ENCODE measurements at regions not wholly inside any gene's neighbourhood (a gene's known extent, or its start where the extent isn't known, plus 50 kb on each side); places are given as distances from the start of the nearest gene placed in this dataset.

DNA sequence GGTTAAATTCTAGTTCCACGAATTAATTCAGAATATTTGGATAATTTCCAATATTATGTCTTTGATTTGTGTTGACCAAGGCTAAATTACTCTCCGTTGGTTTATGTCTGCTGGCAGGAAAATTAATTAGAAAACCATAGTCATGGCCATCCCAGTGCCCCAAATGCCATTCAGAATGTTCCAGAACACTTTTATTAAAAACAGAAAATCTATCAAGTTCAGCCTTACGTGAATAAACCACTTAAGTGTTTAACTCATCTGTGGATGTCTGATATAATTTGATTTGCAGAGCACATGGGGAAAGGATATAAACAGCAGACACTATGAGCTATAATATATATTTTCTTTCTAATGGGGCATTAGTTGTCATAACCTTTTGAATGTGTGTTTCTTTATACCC lies 480.7 kb downstream of the MRPL39 start:
- DNase-seq, result no peak

DNA sequence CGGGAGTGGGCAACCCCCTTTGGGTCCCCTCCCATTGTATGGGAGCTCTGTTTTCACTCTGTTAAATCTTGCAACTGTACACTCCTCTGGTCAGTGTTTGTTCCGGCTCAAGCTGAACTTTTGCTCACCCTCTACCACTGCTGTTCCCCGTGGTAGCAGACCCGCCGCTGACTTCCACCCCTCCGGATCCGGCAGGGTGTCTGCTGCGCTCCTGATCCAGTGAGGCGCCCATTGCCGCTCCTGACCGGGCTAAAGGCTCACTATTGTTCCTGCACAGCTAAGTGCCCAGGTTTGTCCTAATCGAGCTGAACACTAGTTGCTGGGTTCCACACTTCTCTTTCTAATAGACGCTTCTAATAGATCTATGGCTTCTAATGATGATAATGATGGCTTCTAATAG lies 488.6 kb downstream of the MRPL39 start:
- no peak for DNase-seq

DNA sequence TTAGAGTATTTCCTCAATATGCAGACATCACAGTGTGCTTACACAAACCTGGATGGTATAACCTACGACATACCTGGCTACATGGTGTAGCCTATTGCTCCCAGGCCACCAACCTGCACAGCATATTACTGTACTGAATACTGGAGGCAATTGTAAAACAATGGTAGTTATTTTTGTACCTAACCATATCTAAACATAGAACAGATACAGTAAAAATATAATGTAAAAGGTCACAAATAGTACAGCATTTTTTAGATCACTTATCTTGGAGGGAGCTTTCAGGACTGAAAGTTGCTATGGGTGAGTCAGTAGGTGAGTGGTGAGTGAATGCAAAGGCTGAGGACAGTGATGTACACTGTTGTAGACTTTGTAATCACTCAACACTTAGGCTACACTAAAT lies 492.3 kb downstream of the MRPL39 start:
- no peak for DNase-seq

DNA sequence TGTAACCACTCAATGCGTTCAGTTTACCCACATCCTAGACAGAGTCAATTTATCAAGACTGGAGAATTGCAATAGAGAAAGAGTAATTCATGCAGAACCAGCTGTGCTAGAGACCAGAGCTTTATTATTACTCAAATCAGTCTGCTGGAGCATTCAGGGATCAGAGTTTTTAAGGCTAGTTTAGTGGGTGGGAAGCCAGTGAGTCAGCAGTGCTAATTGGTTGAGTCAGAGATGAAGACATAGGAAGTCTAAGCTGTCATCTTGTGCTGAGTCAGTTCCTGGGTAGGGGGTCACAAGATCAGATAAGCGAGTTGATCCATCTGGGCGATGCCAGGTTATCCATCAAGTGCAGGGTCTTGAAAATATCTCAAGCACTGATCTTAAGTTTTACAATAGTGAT lies 499.6 kb downstream of the MRPL39 start:
- DNase-seq, result no peak

DNA sequence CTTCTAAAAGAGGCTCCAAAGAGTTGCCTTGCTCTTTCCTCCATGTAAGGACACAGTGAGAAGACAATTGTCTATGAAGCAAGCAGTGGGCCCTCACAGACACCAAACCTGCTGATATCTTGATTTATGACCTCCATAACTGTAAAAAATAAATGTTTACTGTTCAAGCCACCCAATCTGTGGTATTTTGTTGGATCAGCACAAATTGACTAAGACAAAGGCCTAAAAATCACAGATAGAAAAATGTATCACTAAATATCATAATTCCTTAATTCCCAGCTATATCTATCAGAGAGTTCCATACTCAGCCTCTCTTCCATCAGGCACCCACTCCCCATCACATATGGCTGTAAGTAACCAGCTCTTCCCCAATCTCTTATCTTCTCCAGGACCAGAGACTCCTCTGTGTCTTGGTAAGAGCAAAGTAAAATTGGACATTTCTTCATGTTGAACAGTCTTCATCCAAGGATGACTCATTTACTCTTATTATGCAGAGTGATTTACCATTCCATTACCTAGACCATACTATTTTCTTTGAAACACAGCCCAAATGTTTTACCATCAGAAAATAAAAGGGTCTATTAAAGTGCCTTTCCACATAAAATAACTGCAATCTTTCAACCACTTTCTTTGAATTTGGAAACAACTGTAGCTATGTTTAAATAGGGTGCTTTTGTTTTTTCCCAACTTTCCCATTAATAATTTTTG lies 503.6 kb downstream of the MRPL39 start:
- DNase-seq, result no peak

DNA sequence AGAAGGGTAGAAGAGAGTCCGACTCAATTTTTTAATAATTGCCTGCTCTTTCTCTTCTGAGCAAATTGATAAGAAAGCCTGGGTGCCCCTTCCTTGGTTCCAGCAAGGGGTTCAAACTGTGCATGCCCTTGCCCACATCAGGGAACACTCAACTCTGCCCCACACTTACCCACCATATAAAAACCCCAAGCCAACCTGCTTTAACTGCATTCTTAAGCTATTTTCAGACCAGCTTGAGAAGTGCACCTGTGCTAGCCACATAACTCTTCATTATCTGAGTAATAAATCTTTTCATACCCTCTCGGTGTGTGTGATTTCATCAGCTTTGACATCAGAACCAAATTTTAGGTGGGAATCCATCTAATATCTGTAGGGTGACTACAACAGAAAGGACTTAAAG lies 509.6 kb downstream of the MRPL39 start:
- DNase-seq, result no peak

DNA sequence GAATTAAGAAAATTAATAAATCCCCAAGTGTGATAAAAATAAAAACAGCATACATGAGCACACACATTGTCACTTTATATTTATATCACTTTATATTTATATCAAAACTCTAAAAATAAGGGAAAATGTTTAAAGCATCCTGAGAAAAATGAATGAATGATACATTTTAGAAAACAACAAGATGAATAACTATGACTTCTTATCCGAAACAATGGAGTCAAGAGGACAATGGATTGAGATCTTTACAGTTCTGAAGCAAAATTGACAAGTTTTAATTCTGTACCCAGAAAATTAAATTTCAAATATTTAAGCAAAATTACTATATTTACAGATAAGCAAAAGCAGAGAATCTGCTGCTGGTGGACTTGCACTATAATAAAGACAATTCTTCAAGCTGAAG lies 512.6 kb downstream of the MRPL39 start:
- DNase-seq, result no peak

DNA sequence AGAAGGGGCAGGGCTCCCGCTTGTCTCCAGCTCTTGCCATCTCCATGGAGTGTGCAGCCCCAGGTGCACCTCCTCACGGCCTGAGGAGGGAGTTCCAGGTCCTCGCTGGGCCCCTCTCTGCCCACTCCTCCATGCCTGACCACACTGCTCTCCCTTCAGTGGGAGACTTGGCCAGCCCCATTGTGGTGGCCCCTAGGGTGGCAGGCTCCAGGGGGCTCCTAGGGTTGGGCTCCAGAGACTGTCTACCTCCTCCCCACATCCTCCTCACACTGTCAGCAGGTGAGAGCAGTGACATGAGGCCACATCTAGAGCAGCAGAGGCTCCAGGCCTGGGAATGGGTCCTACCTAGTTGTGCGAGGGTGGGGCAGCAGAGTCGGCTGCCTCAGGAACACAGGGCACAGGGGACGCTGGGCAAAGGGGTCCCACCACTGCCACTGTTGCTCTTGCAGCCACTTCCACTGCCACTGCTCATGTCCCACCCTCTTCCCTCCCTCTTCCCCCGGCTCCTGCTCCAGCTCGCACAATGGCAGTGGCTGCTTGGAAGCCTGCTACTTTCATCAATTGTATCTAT lies 514.8 kb downstream of the MRPL39 start:
- no peak for DNase-seq

DNA sequence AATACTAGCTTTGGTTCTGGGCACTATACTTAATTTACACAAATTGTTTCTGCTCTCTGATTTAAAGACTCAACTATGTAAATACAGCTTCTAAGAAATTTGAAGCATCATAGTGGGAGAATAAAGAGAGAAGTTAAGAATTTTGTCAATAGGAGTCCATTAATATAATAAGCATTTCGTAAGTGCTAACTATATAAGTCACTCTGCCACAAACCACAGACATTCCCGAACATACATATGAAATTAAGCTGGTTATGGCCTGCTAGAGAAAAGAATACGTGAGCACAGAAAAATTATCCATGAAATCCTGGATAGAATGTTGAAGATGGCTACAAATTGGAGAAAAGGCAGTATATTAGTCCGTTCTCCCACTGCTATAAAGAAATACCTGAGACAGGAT lies 526.2 kb downstream of the MRPL39 start:
- no peak for DNase-seq

DNA sequence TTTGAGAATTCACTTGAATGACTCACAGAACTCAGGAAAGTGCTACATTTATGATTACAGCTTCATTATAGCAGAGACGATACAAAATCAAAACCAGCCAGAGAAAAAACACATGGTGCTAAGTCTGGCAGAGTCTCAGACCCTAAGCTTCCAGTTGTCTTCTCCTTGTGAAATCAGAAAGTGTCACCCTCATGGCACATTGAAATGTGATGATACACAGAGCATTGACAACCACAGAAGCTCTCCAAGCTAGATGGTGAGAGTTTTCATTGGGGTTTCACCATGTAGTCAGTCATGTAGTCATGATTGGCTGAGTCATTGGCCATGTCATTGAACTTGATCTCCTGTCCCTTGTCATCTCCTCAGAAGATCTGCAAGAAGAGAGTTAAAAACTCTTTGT lies 526.6 kb downstream of the MRPL39 start:
- no peak for DNase-seq

DNA sequence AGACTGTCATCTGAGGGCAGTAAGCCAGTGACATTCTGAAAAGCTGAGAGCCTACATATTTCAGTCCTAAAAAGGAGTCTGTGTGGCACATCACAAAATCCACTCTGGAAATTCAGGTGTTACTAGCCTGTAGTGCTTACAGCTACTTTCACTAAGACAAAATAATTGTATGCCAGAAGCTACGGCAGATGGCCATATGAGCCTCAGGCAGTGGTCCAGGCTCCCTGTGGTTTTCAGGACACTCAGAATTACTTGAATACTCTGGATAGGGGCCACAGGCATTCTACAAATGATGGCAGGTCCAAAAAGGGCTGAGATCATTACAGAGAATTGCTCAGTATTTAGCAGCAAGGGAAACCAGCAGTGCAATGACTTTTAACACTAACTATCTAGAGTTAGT lies 527.1 kb downstream of the MRPL39 start:
- DNase-seq, result no peak

DNA sequence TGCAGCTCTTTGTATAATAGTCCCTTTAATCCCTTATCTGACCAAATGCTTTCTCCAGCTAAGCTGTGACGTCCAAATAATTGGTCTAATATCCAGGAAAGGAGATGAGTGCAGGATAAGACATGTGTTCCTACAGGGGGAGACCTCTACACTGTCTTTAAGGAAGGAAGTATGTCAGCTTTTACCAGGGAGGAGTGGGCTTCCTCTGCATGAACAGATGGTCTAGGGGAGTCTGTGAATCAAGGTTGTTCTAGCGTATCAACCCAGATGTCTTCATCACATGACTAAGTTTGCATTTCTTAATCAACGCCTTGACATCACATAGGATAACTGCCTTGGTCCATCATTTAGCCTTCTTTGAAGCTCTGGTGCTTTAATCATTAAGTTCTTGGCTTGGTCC lies 528.2 kb downstream of the MRPL39 start:
- no peak for DNase-seq

DNA sequence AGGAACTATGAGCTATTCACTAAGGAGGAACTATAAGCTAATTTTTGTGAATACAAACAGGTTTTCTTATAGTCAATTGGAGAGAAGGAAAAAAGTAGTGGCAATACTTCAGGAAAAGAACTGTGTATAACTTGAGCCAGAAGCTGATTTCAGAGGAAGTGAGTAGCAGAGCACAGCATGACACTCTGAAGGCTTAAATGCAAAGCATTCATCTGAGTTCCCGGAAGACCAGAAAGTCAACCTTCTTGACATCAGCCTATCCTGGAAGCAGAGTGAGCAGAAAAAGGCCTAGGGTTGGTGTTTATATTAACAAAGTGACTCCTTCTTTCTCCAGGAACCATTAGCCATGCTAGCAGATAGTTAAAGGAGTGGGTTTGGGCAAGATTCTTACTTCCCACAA lies 545.2 kb downstream of the MRPL39 start:
- no peak for DNase-seq

DNA sequence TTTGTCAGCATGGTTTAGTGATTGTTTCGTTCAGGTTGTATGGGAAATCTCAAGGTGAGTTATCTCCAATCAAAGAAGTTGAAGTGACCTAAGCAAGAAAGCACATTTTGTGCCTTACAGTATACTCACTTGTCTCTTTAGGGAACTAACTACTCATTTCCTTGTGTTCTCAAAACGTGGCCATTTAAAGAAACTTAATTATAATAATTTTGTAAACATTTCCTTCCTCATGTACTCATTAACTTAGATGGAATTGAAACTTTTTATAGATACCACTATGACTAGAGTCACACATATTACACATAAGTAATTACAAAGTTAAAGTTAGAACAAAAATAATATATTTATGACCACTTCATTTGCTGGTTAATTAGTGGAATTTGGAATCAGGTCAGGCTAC lies 552.6 kb downstream of the MRPL39 start:
- DNase-seq, result no peak

DNA sequence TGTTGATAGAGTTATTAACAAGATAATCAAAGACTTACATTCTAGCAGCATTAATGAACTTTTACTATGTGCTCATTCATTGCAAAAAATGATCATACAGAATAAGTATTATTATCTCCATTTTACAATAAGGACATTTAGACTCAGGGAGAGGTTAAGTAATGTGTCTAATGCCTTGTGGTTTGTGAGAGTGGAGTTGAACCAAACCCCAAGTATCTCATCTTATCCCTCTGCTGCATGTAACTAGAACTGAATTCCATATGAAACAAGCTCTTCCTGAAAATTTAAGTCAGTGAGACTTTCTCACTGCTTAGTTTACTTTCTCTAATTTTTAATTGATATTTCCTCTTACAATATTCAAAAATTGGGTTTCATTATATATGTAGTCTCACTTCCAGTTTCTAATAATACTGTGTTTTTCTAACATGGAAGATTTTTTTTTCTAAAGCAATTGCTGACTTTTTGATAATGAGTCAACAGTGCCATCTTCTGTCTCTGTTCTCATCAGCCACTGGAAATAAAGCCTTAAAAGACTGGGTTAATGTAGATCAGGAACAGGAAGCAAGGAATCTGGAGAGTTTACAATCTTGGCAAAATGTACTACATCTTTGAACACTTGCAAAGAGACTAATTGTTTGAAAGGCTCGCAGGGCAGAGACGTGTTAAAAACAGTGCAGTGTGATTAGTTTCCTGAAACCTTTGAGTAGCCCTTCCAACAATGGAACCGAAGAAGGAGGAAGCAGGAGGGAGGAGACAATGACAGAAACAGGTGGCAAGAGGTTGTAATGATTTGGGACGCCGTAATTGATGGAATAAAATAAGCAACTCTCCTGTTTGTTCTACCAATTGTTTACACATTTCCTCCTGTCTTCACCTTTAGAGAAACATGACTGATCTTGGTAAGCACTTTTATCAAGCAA lies 567.6 kb downstream of the MRPL39 start:
- no peak for DNase-seq

DNA sequence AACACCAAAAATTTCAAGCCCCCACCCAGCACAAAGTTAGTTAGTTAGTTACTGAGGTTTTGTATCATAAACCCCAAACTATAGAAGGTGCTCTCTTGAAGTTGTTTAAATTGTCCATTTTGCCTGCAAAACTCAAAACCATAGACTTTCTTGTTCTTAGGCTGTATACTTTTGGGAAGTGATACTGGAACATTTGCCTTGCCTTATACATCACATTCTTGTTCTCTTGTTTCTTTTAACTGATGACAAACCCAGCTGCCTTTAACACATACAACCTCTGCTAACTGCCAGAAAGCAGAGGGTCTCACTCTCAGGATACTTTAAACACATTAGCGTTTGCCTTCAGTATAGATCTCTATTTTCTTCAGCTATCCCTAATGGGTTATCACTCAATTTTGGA lies 570.5 kb downstream of the MRPL39 start:
- no peak for DNase-seq

DNA sequence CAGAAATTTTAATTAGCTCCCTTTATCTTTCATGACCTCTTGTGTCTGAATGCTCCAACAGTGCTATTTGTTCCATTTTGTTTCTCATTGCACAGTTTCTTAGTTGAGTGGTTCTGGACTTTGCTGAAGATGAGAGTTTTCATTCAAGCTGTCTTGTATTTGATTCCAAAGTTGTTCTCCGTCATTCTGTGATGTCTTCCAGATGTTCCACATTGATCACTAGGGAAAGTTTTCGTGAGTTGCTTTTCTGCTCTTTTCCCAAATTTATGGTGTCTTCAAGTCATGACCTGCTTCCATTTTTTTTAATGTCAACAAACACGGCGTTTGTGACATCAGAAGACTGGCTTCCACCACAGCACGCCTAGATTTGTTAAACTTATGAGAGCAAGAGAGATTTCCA lies 575.5 kb downstream of the MRPL39 start:
- no peak for DNase-seq

DNA sequence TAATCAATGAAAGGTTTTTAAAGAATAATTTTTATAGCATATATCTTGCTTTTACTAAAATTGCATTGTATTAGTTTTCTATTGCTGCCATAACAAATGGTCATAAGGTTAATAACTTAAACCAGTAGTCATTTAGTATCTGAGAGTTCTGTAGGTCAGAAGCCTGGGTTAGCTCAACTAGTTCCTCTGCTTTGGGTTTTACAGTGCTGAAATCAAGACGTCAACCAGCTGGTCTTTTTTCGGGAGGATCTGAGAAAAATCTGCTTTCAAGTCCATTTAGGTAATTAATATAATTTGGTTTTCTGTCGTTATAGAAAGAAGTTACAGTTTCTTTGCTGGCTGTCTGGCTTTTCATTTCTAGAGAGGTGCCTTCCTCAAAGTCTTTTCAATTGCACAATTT lies 577.7 kb downstream of the MRPL39 start:
- no peak for DNase-seq

DNA sequence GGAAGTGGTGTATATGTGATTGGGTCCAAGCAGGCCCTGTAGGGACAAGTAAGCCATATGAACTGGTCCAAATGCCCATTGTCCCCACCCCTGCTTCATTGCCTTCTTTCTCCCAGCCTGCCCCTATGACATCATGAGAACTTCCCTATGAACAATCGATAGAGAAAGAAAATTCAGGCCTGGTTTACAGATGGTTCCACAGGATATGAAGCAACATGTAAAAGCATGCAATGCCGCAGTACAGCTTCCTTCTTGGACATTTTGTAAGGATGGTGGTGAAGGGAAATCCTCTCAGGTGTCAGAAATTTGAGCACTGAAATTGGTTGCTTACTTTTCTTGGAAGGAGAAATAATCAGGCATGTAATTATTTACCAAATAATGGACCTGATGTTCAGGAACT lies 581.7 kb downstream of the MRPL39 start:
- DNase-seq, result no peak

DNA sequence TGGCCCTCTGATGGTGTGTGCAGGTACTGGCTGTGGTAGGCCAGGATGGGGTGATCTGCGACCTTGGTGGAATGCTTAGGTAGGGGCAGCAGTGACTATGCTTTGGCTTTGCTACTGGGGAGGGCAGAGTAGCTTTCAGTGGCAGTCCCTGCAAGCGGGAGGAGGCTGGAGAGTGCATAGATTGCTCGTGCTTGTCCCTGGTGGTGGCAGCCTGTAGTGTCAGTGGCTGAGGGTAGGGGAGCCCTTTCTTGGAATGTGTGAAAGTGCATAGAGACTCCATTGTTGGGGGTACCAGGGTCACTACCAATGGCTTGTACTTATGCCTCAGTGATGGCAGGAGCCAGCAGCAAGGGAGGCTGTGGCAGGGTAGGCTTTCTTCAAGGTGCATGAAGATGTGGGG lies 582.6 kb downstream of the MRPL39 start:
- no peak for DNase-seq

DNA sequence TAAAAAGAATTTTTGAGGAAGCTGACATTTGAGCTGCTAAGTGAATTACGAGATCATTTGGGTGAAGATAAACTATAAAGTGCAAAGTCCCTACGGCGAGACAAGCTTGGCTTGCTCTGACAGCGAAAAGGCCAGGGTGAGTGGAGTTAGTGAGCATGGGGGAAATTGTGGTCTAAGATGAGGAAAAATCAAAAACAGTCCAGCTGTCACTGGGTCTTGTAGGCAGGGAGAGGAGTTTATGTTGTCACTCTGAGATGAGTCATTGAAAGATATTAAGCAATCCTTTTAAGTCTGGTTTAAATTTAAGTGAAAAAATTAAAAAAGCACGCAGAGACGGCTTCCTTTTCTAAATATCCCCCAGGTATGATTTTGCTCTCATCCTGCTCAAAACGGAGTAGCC lies 601.9 kb downstream of the MRPL39 start:
- DNase-seq, result no peak

DNA sequence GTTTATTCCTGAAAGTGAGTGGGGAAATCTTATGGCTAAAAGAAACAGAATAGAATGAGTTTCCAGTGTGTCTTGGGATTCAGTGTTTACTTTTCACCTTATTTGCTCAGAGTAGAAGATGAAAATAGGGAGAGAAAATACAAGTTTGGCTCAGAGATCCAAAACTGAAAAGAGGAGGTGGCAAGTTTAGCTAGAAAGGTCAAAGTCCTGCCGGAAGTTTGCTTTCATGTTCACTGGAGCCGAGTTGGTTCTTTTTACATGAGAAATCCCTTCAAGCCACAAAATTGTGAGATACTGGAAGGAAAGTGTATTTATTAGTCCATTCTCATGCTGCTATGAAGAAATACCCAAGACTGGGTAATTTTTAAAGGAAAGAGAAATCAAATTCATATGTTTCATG lies 604.6 kb downstream of the MRPL39 start:
- DNase-seq, result no peak

DNA sequence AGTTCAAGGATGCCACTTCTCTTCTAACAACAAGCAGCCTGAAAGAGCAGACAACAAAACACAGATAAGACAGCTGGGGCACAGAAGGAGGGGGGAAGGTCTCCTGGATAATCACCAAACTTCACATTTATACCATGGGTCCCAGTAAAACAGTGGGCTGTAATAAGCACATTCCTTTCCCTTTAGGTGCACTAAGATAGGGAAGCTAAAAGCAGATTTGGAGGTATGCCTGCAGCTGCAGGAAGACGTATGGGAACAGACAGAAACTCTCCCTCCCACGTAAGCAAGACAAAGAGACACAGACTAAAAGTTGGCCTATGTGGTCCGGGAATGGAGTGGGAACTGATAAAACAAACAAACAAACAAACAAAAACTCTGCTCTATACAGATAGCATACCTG lies 612.1 kb downstream of the MRPL39 start:
- DNase-seq, result no peak

DNA sequence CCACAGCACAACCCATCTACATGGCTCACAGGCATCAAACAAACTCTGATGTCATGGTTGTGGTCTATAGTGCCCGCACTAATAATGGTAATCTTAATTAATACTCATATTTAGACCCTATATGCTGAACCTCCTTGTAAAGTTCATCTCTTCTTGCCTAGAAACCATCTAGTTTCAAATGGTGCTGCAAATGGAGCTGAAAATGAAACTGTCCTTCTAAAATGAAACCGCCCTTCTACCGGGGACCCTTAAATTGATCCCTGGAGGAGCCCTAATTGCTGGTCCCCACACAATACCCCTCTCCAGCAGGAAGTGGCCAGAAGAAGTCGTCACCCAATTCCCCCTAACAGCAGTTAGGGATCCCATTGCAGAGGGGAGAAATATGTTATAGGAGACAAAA lies 612.6 kb downstream of the MRPL39 start:
- no peak for DNase-seq

Data from amniotic stem cell (primary cell).